SJSA1 (cell line): ENCODE measurements at regions not wholly inside any gene's neighbourhood (a gene's known extent, or its start where the extent isn't known, plus 50 kb on each side); places are given as distances from the start of the nearest gene placed in this dataset.

Source experiments
- DNase-seq, 2 experiments: peaks; one replicate each; pipeline ENCODE4 v3.0.0-alpha.2; 2015 to 2020; ENCODE audit warnings: low spot score in 2 of 2, low read depth in 1 of 2
- H3K27ac ChIP-seq: fragments of 250-450 bp; sonication (Bioruptor Pico); 2 replicates; pipeline ENCODE4 v1.5.1; 2020; ENCODE audit warnings: mild to moderate bottlenecking, moderate library complexity
- H3K27me3 ChIP-seq: fragments of 250-450 bp; sonication (Bioruptor Pico); replicated peaks from 2 replicates; pipeline ENCODE4 v1.5.1; 2020; ENCODE audit warnings: mild to moderate bottlenecking, moderate library complexity
- H3K36me3 ChIP-seq: fragments of 250-450 bp; sonication (Bioruptor Pico); 2 replicates; pipeline ENCODE4 v1.5.1; 2020; ENCODE audit warnings: mild to moderate bottlenecking
- H3K4me1 ChIP-seq: fragments of 250-450 bp; sonication (Bioruptor Pico); replicated peaks from 2 replicates; pipeline ENCODE4 v1.6.1; 2021; ENCODE audit warnings: mild to moderate bottlenecking
- H3K4me3 ChIP-seq: fragments of 250-450 bp; sonication (Bioruptor Pico); 2 replicates; pipeline ENCODE4 v1.5.1; 2020; ENCODE audit warnings: mild to moderate bottlenecking
- H3K9me3 ChIP-seq: fragments of 250-450 bp; sonication (Bioruptor Pico); replicated peaks from 2 replicates; pipeline ENCODE4 v1.5.1; 2020; ENCODE audit warnings: mild to moderate bottlenecking

- no peak for DNase-seq
These were observed 138.1 kb upstream of the PTPN1 start for GRCh38 chr20:50371878-50372769.

DNA sequence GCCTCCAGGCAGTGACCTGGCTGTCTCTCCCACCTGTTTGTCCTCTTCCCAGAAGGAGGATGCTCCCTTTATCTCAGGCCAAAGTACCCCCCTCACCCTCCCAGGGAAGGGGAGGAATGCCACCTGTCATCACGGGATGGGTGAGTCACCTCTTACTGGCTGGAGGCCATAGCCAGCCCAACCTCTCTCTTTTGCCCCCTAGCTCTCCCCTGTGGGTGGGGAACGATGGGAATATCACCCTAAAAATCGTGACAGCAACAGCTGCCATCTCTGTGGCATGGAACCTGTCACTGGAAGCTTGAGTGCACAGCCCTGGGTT lies 137.5 kb upstream of the PTPN1 start:
- H3K4me1 ChIP-seq: peaks cover 19% of the 10 kb centered on the region
- no peaks in the 10 kb centered on the region for H3K27me3 ChIP-seq
- no peak for DNase-seq
- no peak overlapping the region for H3K4me3 ChIP-seq
- no peaks in the 10 kb centered on the region; the same call in 1 of the 2 replicates for H3K9me3 ChIP-seq
- no peak overlapping the region for H3K27ac ChIP-seq
- no peaks in the 10 kb centered on the region for H3K36me3 ChIP-seq

More at GRCh38 chr20:50371878-50372769, 138.1 kb upstream of the PTPN1 start:
- Histone ChIP-seq H3K4me1 (peaks cover 18% of the 10 kb centered on the region), H3K9me3 (no peaks in the 10 kb centered on the region; the same call in 1 of the 2 replicates), H3K36me3 (no peaks in the 10 kb centered on the region), H3K4me3 (no peak overlapping the region), H3K27me3 (no peaks in the 10 kb centered on the region), H3K27ac (no peak overlapping the region)

- Histone ChIP-seq H3K9me3 (no peaks in the 10 kb centered on the region; the same call in 1 of the 2 replicates), H3K27me3 (no peaks in the 10 kb centered on the region), H3K4me3 (no peak overlapping the region), H3K27ac (no peak overlapping the region), H3K4me1 (peaks cover 19% of the 10 kb centered on the region), H3K36me3 (no peaks in the 10 kb centered on the region)
- no peak for DNase-seq
These were observed 136.4 kb upstream of the PTPN1 start for GRCh38 chr20:50373674-50374286.

- no peaks in the 10 kb centered on the region for H3K27me3 ChIP-seq
These were observed 135.6 kb upstream of the PTPN1 start for GRCh38 chr20:50374541-50375078.

GRCh38 chr20:50376179-50376887 lies 133.8 kb upstream of the PTPN1 start:
- Histone ChIP-seq H3K4me3 (no peak overlapping the region), H3K36me3 (no peaks in the 10 kb centered on the region), H3K27me3 (no peaks in the 10 kb centered on the region), H3K4me1 (peaks cover 19% of the 10 kb centered on the region), H3K27ac (no peak overlapping the region), H3K9me3 (no peaks in the 10 kb centered on the region; the same call in 1 of the 2 replicates)
- DNase-seq: no peak

More at GRCh38 chr20:50374541-50375078, 135.6 kb upstream of the PTPN1 start:
- DNase-seq: no peak
- Histone ChIP-seq H3K36me3 (no peaks in the 10 kb centered on the region), H3K27ac (no peak overlapping the region), H3K4me3 (no peak overlapping the region), H3K4me1 (peaks cover 19% of the 10 kb centered on the region), H3K9me3 (no peaks in the 10 kb centered on the region; the same call in 1 of the 2 replicates)

- peaks cover 18% of the 10 kb centered on the region for H3K4me1 ChIP-seq
- no peak overlapping the region for H3K27ac ChIP-seq
- no peak overlapping the region for H3K4me3 ChIP-seq
- H3K36me3 ChIP-seq: no peaks in the 10 kb centered on the region
- no peaks in the 10 kb centered on the region for H3K27me3 ChIP-seq
- DNase-seq: no peak
- no peaks in the 10 kb centered on the region; the same call in 1 of the 2 replicates for H3K9me3 ChIP-seq
These were observed 133.2 kb upstream of the PTPN1 start for GRCh38 chr20:50376888-50377459.

- DNase-seq: no peak
- Histone ChIP-seq H3K9me3 (no peaks in the 10 kb centered on the region; the same call in 1 of the 2 replicates), H3K27me3 (no peaks in the 10 kb centered on the region), H3K4me3 (no peak overlapping the region), H3K4me1 (peaks cover 9% of the 10 kb centered on the region), H3K36me3 (no peaks in the 10 kb centered on the region), H3K27ac (no peak overlapping the region)
These were observed 131.8 kb upstream of the PTPN1 start for GRCh38 chr20:50378170-50379000.

DNA sequence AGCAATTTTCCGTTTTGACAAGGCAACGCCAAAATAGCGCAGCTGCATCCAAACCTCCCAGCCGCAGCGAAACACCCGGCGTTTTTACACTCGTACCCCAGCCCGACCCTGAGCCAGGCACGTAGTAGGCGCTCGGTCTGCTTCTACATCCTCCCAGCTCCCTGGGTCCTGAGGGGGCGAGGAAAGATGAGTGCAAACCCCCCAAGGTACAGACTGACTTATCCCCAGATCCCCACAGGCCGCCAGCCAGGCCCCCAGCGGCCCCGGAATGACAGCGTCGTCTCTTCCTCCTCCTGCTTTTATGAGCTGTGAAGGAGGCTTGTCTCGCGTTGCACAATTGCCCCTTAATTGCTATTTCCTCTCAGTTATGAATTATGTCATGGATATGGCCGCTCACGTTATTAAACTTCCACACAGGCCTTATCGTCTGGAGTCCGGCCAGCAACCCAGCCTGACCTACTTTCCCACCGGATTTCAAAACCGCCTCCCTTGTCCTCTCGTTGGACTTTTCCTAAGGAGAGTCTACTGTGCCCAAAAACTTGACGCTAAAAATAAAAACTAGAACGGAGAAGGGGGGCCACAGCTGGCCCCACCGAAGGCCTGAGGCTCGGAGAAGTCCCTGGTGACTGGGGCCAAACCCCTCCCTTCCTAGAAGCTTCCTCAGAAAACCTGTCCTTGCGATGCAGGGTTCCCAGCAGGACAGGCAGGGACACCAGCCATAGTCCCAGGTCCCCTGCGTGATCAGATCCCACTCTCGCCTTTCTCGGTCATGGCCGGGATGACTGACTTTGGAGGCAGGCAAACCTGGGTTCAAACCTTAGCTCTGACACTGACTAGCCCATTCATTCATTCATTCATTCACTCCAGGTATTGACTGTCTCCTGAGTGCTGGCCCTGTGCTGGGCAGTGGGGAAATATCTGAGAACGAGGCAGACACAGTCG lies 130.9 kb upstream of the PTPN1 start:
- Histone ChIP-seq H3K36me3 (no peaks in the 10 kb centered on the region), H3K4me3 (no peak overlapping the region), H3K4me1 (peaks cover 6% of the 10 kb centered on the region), H3K27ac (no peak overlapping the region), H3K27me3 (no peaks in the 10 kb centered on the region), H3K9me3 (no peaks in the 10 kb centered on the region; the same call in 1 of the 2 replicates)
- no peak for DNase-seq

GRCh38 chr20:50379991-50380696 lies 130.0 kb upstream of the PTPN1 start:
- H3K36me3 ChIP-seq: no peaks in the 10 kb centered on the region
- H3K27me3 ChIP-seq: no peaks in the 10 kb centered on the region
- H3K9me3 ChIP-seq: no peaks in the 10 kb centered on the region; the same call in 1 of the 2 replicates
- no peak overlapping the region for H3K27ac ChIP-seq
- peaks cover 6% of the 10 kb centered on the region for H3K4me1 ChIP-seq
- no peak for DNase-seq
- no peak overlapping the region for H3K4me3 ChIP-seq

DNA sequence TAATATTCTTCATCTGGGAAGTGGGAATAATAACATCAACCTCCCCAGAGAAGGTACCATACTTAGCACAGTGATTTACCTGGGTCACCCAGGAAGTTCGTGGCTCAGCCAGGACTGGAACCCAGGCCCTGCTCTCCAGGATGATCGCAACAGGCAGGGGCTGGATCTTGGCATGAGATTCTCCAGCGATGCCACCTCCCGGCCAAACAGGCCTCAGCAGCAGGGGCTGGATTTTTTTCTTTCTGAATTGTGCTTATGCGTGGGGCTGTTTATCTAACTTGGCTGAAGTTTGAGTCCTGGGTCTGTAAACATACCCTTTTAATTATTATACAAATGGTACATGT lies 129.5 kb upstream of the PTPN1 start:
- Histone ChIP-seq H3K4me1 (peaks cover 6% of the 10 kb centered on the region), H3K9me3 (no peaks in the 10 kb centered on the region), H3K36me3 (no peaks in the 10 kb centered on the region), H3K4me3 (no peak overlapping the region), H3K27me3 (no peaks in the 10 kb centered on the region), H3K27ac (no peak overlapping the region)
- DNase-seq: peak; percentile 50 to 59

GRCh38 chr20:50381075-50381732 lies 129.0 kb upstream of the PTPN1 start:
- H3K4me1 ChIP-seq: peaks cover 6% of the 10 kb centered on the region

More at GRCh38 chr20:50381075-50381732, 129.0 kb upstream of the PTPN1 start:
- Histone ChIP-seq H3K4me3 (no peak overlapping the region), H3K36me3 (no peaks in the 10 kb centered on the region), H3K27ac (no peak overlapping the region), H3K9me3 (no peaks in the 10 kb centered on the region), H3K27me3 (no peaks in the 10 kb centered on the region)
- no peak for DNase-seq
